GM12865 (cell line): ENCODE measurements at regions not wholly inside any gene's neighbourhood (a gene's known extent, or its start where the extent isn't known, plus 50 kb on each side); places are given as distances from the start of the nearest gene placed in this dataset.

Experiments used
- DNase-seq: peaks from one replicate; pipeline ENCODE4 v3.0.0; 2010; ENCODE audit warnings: low read depth
- H3K4me3 ChIP-seq: 2 replicates; pipeline ENCODE4 v1.5.1; 2011; ENCODE audit warnings: mild to moderate bottlenecking, low read depth, low read length, control low read depth
- TF ChIP-seq, protein P1 (sequence below): IDR thresholded peaks from 2 replicates; pipeline ENCODE4 v1.5.1; 2011; ENCODE audit warnings: low read length, control low read depth, low read depth, inconsistent platforms; ENCODE audit not compliant: insufficient read depth; ENCODE audit errors: missing control alignments

DNA sequence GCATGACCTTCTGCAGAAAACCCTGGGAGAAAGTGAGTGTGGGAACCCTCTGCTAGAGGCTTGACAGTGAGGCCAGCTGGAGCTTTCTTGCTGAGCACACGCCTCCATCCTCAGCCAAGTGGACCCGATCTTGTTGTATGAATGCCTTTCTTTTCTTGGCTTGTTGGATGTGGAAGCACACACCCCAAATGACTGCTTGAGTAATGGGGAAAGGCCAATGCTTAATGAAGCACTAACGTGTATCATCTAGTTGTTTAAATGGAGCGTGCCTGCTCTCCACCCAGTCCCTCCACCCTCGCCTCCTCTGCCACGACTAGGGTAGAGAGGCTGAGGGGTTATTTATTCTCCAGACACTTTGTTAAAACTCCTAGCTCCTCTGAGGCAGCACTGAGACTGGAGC, 54.3 kb upstream of the IKBKE start:
- DNase-seq: no peak
- H3K4me3 ChIP-seq: no peak overlapping the region
- TF ChIP-seq, protein P1, sequence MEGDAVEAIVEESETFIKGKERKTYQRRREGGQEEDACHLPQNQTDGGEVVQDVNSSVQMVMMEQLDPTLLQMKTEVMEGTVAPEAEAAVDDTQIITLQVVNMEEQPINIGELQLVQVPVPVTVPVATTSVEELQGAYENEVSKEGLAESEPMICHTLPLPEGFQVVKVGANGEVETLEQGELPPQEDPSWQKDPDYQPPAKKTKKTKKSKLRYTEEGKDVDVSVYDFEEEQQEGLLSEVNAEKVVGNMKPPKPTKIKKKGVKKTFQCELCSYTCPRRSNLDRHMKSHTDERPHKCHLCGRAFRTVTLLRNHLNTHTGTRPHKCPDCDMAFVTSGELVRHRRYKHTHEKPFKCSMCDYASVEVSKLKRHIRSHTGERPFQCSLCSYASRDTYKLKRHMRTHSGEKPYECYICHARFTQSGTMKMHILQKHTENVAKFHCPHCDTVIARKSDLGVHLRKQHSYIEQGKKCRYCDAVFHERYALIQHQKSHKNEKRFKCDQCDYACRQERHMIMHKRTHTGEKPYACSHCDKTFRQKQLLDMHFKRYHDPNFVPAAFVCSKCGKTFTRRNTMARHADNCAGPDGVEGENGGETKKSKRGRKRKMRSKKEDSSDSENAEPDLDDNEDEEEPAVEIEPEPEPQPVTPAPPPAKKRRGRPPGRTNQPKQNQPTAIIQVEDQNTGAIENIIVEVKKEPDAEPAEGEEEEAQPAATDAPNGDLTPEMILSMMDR: no peak

DNA sequence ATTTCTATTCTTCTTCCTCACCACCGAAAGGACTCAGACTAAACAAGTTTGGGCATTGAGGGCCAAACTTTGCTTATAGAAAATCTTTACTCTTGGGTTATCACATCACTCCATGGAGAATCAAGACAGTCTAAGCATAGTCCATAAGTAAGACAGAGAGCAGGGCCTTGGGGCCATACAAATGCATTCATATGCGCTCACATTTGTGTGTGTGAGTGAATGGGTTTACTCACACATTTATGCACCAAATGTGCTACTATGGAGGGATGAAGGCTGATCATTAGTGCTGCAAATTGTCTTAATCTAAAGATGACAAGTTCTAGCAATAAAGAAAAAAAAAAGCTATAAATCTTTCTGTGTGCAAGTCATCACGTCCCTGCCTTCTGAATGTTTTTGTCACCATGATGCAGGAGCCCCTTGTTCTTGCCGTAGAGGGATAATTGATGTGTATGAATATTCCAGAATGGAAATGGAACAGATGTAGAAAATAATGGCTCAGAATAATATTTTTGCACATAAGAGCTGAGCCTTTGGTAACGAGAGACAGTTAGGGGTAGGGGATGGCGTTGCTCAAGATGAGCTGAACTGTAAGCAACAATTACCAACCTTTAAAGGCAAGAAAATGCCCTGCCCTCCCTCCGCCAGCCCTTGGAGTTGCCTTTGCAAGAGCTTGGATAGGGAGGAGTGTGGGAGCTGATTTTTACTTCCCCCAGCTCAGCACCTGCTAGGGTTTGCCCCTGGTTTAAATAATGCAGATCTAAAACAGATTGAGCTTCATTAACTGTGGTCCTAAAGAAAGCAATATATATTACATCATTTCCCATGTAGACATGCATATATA, 52.3 kb upstream of the IKBKE start:
- TF ChIP-seq, protein P1: no peak

DNA sequence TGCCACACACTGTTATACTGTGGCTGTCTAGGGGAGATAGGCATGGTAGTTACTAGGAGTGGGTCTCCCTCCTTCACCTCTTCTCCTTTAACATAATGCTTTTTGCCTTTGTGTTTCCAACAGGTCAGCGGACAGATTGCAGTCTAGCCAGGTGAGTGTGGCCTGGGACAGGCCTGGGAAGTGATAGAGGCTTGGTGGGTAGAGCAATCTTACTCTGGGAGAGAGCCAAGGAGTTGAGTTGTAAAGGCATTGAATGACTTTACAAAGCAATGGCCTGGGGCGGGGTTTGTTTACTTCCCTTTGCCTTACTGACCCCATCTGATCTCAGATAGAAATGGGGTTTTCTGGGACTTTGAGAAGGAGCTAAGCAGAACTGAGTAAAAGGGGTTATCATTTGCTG, 51.0 kb upstream of the IKBKE start:
- DNase-seq: no peak
- TF ChIP-seq, protein P1: no peak
- no peak overlapping the region for H3K4me3 ChIP-seq

More for the DNA sequence above, 52.3 kb upstream of the IKBKE start:
- DNase-seq: no peak
- H3K4me3 ChIP-seq: no peak overlapping the region

DNA sequence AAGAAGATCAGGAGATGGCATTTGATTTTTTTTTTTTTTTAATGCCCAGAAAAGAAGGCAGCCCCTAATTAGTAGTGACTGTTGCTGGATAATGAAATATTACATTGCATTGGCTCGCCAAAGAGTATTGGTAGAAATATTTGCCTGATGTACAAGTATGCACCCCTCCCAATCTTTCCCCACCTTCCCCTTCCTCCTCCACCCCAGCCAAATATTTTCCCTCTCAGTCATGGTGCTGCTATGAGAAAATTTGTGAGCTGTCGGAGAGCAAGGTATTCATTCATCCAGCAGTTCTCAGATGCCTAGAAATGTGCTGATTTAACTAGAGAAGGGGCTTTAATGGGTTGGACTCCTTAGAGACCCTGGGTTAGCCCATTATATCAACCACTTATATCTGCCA, 50.5 kb upstream of the IKBKE start:
- no peak overlapping the region for H3K4me3 ChIP-seq
- TF ChIP-seq, protein P1: no peak
- DNase-seq: no peak

DNA sequence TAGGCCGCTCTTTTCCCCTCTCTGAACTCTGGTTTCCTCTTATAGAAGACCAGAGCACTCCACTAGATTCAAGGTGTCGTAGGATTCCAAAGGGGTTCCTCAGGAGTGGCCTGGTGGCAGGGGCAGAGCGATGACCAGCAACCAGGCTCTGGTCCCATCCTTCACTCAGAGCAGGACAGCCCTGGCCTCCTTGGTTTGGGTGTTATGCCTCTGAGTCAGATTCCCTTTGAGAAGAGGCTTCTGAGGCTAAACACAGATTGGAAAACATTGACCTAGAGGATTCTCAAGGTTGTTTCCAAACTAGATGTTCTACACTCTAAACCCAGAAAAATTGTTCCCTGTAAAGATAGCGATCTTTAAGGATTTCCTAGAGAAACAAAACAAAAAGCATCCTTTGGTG, 49.8 kb upstream of the IKBKE start:
- DNase-seq: no peak
- no peak overlapping the region for H3K4me3 ChIP-seq
- TF ChIP-seq, protein P1: no peak
